Fibroblast of lung (primary cell): ENCODE measurements at regions not wholly inside any gene's neighbourhood (a gene's known extent, or its start where the extent isn't known, plus 50 kb on each side); places are given as distances from the start of the nearest gene placed in this dataset.

ENCODE experiments used
- DNase-seq, 2 donors: peaks; one replicate each; pipeline versions ENCODE4 v3.0.0 to v3.0.0-alpha.2; 2010; ENCODE audit warnings: low read depth in 2 of 2
- H2AFZ ChIP-seq: 2 replicates; pipeline ENCODE4 v1.5.1; 2012; ENCODE audit warnings: low read length, control low read depth, inconsistent platforms
- H3K27ac ChIP-seq: 2 replicates; pipeline ENCODE4 v1.5.1; 2011; ENCODE audit warnings: low read length, control low read depth; ENCODE audit not compliant: insufficient read depth
- H3K27me3 ChIP-seq: 2 replicates; pipeline ENCODE4 v1.5.1; 2011; ENCODE audit warnings: mild to moderate bottlenecking, low read length; ENCODE audit not compliant: control insufficient read depth, insufficient read depth
- H3K36me3 ChIP-seq: 2 replicates; pipeline ENCODE4 v1.5.1; 2011; ENCODE audit warnings: low read length; ENCODE audit not compliant: control insufficient read depth, insufficient read depth
- H3K4me1 ChIP-seq: 2 replicates; pipeline ENCODE4 v1.5.1; 2011; ENCODE audit warnings: low read length; ENCODE audit not compliant: control insufficient read depth, insufficient read depth; ENCODE audit errors: extremely low read depth
- H3K4me2 ChIP-seq: 2 replicates; pipeline ENCODE4 v1.5.1; 2011; ENCODE audit warnings: low read length, control low read depth; ENCODE audit not compliant: insufficient read depth; ENCODE audit errors: extremely low read depth
- H3K4me3 ChIP-seq, 4 experiments: fragments of 200-600 bp in 1 of 4; sonication (generic) in 1 of 4; replicated peaks in 1 of 4; 2 replicates each; pipeline ENCODE4 v1.5.1; 2011 to 2016; ENCODE audit warnings: low read length in 4 of 4, low read depth in 3 of 4, mild to moderate bottlenecking in 3 of 4, control low read depth in 2 of 4, inconsistent platforms in 1 of 4, mixed read lengths in 1 of 4; ENCODE audit not compliant: insufficient read depth in 1 of 4; ENCODE audit errors: control extremely low read depth in 1 of 4
- H3K79me2 ChIP-seq: 2 replicates; pipeline ENCODE4 v1.5.1; 2012; ENCODE audit warnings: mild to moderate bottlenecking, low read length, inconsistent platforms; ENCODE audit not compliant: control insufficient read depth, insufficient read depth
- H3K9ac ChIP-seq: 2 replicates; pipeline ENCODE4 v1.5.1; 2011; ENCODE audit warnings: mild to moderate bottlenecking, low read length, control low read depth; ENCODE audit not compliant: insufficient read depth
- H3K9me3 ChIP-seq: 2 replicates; pipeline ENCODE4 v1.5.1; 2012; ENCODE audit warnings: low read depth, low read length; ENCODE audit not compliant: control insufficient read depth, insufficient read depth
- H4K20me1 ChIP-seq: 2 replicates; pipeline ENCODE4 v1.5.1; 2011; ENCODE audit warnings: low read length; ENCODE audit not compliant: control insufficient read depth, insufficient read depth; ENCODE audit errors: extremely low read depth
- EZH2 ChIP-seq: IDR thresholded peaks from 2 replicates; pipeline ENCODE4 v1.5.1; 2012; ENCODE audit warnings: low read length, control low read depth, mild to moderate bottlenecking; ENCODE audit errors: missing control alignments
- TF ChIP-seq, protein P1 (sequence below), 2 donors: IDR thresholded peaks in 1 of 2; conservative IDR thresholded peaks in 1 of 2; 1 replicate in 1 of 2; 2 replicates in 1 of 2; pipeline ENCODE4 v1.5.1; 2011 to 2012; ENCODE audit warnings: low read length in 2 of 2, control low read depth in 1 of 2, inconsistent platforms in 1 of 2, low read depth in 1 of 2, mild to moderate bottlenecking in 1 of 2

DNA sequence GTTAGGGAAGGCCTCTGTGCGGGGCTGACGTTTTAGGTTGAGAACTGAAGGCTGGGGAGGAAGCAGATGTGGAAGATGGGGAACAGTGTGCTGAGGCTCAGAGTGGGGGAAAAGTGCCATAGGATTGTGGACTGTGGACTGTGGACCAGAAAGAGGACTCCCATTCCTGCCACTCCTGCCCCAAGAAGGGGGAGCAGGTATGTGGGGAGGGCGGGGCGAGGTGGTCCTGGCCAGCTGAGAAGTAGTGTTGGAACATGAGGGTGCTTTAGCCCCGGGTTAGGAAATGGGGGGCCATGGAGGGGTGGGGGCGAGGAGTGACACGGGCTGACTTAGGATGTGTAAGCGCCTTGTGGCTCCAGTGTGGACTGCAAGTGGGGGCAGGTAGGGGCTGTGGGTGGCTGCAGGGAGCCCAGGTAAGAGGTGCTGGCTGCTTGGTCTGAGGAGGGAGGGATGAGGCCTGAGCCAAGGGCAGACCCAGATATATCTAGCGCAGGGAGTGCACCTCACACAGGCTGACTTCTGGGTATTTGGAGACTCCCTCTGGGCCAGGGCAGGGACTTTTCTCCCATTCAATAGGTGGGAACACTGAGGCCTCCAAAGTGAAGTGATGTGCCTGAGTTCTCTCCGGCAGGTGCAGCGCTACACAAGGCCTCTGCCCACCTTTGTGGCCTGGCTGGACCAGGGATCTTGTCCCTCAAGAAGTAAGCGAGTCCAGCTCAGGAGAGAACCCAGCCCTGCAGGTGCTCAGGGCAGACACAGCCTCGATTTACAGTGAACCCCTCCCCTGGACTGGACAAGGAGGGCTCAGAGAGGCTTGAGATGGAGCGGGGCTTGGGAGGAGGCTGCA, 76.6 kb upstream of the TOX2 start:
- TF ChIP-seq, protein P1, sequence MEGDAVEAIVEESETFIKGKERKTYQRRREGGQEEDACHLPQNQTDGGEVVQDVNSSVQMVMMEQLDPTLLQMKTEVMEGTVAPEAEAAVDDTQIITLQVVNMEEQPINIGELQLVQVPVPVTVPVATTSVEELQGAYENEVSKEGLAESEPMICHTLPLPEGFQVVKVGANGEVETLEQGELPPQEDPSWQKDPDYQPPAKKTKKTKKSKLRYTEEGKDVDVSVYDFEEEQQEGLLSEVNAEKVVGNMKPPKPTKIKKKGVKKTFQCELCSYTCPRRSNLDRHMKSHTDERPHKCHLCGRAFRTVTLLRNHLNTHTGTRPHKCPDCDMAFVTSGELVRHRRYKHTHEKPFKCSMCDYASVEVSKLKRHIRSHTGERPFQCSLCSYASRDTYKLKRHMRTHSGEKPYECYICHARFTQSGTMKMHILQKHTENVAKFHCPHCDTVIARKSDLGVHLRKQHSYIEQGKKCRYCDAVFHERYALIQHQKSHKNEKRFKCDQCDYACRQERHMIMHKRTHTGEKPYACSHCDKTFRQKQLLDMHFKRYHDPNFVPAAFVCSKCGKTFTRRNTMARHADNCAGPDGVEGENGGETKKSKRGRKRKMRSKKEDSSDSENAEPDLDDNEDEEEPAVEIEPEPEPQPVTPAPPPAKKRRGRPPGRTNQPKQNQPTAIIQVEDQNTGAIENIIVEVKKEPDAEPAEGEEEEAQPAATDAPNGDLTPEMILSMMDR (conservative IDR thresholded peaks at IDR 0.05 in 1 of 2, IDR thresholded peaks at IDR 0.05 in 1 of 2; ENCODE audit: low read depth in 1 of 2, low read length in 2 of 2) = no peak
- no peak for TF ChIP-seq EZH2
- no peaks in the 10 kb centered on the region for H4K20me1 ChIP-seq
- H3K36me3 ChIP-seq = no peaks in the 10 kb centered on the region
- H3K27ac ChIP-seq = no peak overlapping the region
- no peaks in the 10 kb centered on the region for H3K79me2 ChIP-seq
- peaks cover 2% of the 10 kb centered on the region for H3K27me3 ChIP-seq
- peaks cover 5% of the 10 kb centered on the region for H3K4me1 ChIP-seq
- H2AFZ ChIP-seq = no peak overlapping the region
- H3K9ac ChIP-seq = no peak overlapping the region
- H3K4me3 ChIP-seq = no peak overlapping the region
- no peak overlapping the region for H3K4me2 ChIP-seq
- no peak for DNase-seq
- no peaks in the 10 kb centered on the region for H3K9me3 ChIP-seq

DNA sequence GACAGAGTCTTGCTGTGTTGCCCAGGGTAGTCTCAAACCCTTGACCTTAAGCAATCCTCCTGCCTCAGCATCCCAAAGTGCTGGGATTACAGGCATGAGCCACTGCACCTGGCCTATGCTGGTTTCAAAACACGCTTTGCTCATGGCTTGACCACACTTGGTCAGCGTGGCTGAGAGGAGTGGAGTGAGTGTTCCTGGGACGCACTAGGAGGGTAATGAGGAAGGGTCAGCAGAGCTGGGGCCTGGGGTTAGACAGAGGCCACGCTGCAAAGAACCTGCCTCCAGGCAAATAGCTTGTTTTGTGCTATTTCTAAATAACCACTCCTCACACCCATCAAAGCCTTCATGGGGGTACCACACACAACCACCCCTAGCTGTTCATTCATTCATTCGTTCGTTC, 77.9 kb upstream of the TOX2 start:
- Histone ChIP-seq H3K9ac (no peak overlapping the region), H3K79me2 (no peaks in the 10 kb centered on the region), H3K4me3 (no peak overlapping the region), H3K27ac (no peak overlapping the region), H2AFZ (no peak overlapping the region), H3K36me3 (no peaks in the 10 kb centered on the region), H3K4me2 (no peak overlapping the region), H3K9me3 (no peaks in the 10 kb centered on the region), H4K20me1 (no peaks in the 10 kb centered on the region), H3K4me1 (no peaks in the 10 kb centered on the region), H3K27me3 (peaks cover 10% of the 10 kb centered on the region)
- DNase-seq = no peak
- TF ChIP-seq, protein P1 (conservative IDR thresholded peaks at IDR 0.05 in 1 of 2, IDR thresholded peaks at IDR 0.05 in 1 of 2; ENCODE audit: low read depth in 1 of 2, low read length in 2 of 2) = no peak
- TF ChIP-seq EZH2 = no peak

DNA sequence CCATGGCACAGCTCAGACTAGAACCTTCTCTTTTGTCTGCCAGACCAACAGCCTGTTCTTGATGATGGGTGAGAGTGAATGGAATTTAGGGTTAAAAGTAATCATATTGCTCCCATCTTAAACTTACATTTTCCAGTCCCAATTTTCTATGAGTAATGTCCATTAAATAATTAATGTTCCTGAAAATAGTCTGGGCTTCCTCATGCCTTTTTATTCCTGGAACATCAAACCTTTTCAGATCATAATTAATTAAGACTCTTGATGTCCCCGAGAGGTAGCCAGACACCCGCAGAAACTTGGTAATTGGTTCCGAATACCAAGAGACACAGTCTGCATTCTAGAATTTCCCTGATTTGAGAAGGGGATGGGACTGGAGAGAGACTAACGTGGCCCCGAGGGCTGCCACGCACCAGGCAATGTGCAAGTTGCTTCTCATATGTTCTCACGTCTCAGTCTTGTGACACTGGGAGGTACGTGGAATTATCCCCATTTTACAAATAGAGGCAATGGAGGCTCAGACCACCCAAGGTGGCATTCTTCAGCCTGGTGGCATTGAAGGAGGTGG, 78.6 kb upstream of the TOX2 start:
- Histone ChIP-seq H3K4me3 (no peak overlapping the region), H3K79me2 (no peaks in the 10 kb centered on the region), H3K4me2 (no peak overlapping the region), H3K4me1 (no peaks in the 10 kb centered on the region), H4K20me1 (no peaks in the 10 kb centered on the region), H3K27ac (no peak overlapping the region), H2AFZ (no peak overlapping the region), H3K27me3 (peaks cover 11% of the 10 kb centered on the region), H3K36me3 (no peaks in the 10 kb centered on the region), H3K9ac (no peak overlapping the region), H3K9me3 (no peaks in the 10 kb centered on the region)
- no peak for DNase-seq
- TF ChIP-seq EZH2 = no peak
- TF ChIP-seq, protein P1 (conservative IDR thresholded peaks at IDR 0.05 in 1 of 2, IDR thresholded peaks at IDR 0.05 in 1 of 2; ENCODE audit: low read depth in 1 of 2, low read length in 2 of 2) = no peak
